Tibial nerve (tissue), 4 donors: ENCODE measurements at regions not wholly inside any gene's neighbourhood (a gene's known extent, or its start where the extent isn't known, plus 50 kb on each side); places are given as distances from the start of the nearest gene placed in this dataset.

ENCODE experiments used
- DNase-seq, 2 donors: peaks; one replicate each; pipeline ENCODE4 v3.0.0-alpha.2; 2019; ENCODE audit warnings: low spot score in 2 of 2
- H3K27ac ChIP-seq, 4 donors: fragments of 200-600 bp; sonication (generic) in 3 of 4; one replicate each; pipeline ENCODE4 v1.5.1; 2017 to 2019; ENCODE audit warnings: mild to moderate bottlenecking in 1 of 4
- H3K27me3 ChIP-seq, 2 donors: fragments of 200-600 bp; sonication (generic) in 1 of 2; one replicate each; pipeline versions ENCODE4 v1.5.1 to v1.6.0; 2017 to 2019
- H3K36me3 ChIP-seq, 3 donors: fragments of 200-600 bp; sonication (generic); one replicate each; pipeline ENCODE4 v1.5.1; 2018 to 2019
- H3K4me1 ChIP-seq, 4 donors: fragments of 200-600 bp; sonication (generic) in 3 of 4; one replicate each; pipeline ENCODE4 v1.5.1; 2017 to 2019
- H3K4me3 ChIP-seq, 4 donors: fragments of 200-600 bp; sonication (generic) in 3 of 4; one replicate each; pipeline ENCODE4 v1.5.1; 2017 to 2019; ENCODE audit warnings: mild to moderate bottlenecking in 1 of 4, moderate library complexity in 1 of 4
- H3K9me3 ChIP-seq, 4 donors: fragments of 200-600 bp; sonication (generic) in 3 of 4; one replicate each; pipeline ENCODE4 v1.5.1; 2017 to 2019
- EP300 ChIP-seq, 2 donors: sonication (generic); formaldehyde crosslinking; IDR thresholded peaks; one replicate each; pipeline ENCODE4 v1.6.1; 2017; ENCODE audit warnings: antibody characterized with exemption in 2 of 2, mild to moderate bottlenecking in 1 of 2
- POLR2A ChIP-seq, 2 donors: fragments of 450-650 bp; IDR thresholded peaks; one replicate each; pipeline ENCODE4 v1.6.1; 2017; ENCODE audit warnings: antibody characterized with exemption in 2 of 2, mild to moderate bottlenecking in 2 of 2, moderate library complexity in 2 of 2
- WGBS, 2 donors: methylation state at CpG; one replicate each; pipeline ENCODE4 v1.1.5; 2018; 5-methylcytosine and 5-hydroxymethylcytosine counted together
- TF ChIP-seq, protein P1 (sequence below), 5 experiments: fragments of 200-600 bp in 3 of 5; fragments of 450-650 bp in 2 of 5; sonication (generic) in 3 of 5; IDR thresholded peaks; one replicate each; pipeline ENCODE4 v1.5.1; 2016 to 2019; ENCODE audit warnings: antibody characterized with exemption in 5 of 5, mild to moderate bottlenecking in 3 of 5, moderate library complexity in 2 of 5

DNA sequence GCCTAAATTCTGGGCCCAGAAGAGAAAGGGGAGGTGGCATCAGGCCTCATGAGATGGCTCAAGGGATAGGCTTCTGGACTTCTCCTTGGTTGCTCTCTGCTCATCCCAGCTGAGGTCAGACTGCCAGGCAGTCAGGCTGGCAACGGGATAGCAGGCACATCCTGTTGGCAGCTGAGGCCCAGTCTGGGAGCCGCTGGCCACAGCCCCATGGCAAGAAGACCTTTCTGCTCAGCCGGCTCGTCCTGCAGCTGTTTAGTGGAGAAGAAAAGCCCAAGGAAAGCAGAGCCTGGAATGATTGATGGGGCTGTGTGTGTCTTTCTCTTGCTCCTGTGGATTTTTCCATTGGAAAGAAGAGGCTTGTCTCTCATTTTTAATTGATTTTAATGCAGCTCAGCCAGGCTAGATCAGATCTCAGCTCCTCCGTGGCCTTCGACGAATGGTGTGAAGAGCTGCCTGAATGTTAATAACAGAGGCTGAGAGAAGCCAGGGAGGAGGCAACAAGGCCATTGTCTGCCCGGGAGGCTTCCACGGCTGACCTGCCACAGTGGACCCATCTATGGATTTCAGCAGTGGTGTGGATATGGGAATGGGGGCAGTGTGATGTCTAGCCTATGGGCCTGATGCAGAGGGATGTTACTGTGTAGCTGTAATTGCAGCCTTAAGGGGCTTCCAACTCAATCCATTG is 99.5 kb downstream of the HS1BP3 start:
- H3K36me3 ChIP-seq = no peaks in the 10 kb centered on the region
- H3K4me3 ChIP-seq = no peak overlapping the region
- H3K4me1 ChIP-seq = peaks cover 0 to 6% (median 3%) of the 10 kb centered on the region in 4 donors
- no peak for DNase-seq
- WGBS, 2 donors = 57 to 59% methylated on average over 9 of the region's 9 CpGs
- H3K9me3 ChIP-seq = no peaks in the 10 kb centered on the region
- peak overlapping the region in 1 of 4 donors; percentile 11 for H3K27ac ChIP-seq
- no peak for TF ChIP-seq EP300 (IDR thresholded peaks at IDR 0.05)
- TF ChIP-seq, protein P1, sequence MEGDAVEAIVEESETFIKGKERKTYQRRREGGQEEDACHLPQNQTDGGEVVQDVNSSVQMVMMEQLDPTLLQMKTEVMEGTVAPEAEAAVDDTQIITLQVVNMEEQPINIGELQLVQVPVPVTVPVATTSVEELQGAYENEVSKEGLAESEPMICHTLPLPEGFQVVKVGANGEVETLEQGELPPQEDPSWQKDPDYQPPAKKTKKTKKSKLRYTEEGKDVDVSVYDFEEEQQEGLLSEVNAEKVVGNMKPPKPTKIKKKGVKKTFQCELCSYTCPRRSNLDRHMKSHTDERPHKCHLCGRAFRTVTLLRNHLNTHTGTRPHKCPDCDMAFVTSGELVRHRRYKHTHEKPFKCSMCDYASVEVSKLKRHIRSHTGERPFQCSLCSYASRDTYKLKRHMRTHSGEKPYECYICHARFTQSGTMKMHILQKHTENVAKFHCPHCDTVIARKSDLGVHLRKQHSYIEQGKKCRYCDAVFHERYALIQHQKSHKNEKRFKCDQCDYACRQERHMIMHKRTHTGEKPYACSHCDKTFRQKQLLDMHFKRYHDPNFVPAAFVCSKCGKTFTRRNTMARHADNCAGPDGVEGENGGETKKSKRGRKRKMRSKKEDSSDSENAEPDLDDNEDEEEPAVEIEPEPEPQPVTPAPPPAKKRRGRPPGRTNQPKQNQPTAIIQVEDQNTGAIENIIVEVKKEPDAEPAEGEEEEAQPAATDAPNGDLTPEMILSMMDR (IDR thresholded peaks at IDR 0.05) = no peak
- no peak for TF ChIP-seq POLR2A (IDR thresholded peaks at IDR 0.05)
- H3K27me3 ChIP-seq = no peaks in the 10 kb centered on the region

DNA sequence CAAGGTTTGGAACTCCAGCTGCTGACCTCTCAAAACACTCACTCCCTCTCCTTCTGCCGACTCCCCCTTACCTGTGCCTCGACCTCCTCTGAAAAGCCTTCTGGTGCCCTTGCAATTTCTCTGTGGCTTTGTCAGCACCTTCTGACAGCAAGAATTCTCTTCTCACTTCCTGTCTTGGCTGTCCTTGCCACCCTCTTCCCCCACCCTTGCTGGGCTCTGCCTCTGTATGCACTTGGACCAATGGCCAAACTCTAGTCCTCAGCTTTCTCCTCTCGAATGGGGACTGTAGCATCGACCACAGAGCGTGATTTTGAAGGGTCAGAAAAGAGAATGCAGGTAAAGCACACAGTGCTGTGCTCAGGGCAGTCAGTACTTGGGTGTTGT is 99.0 kb downstream of the HS1BP3 start:
- H3K4me3 ChIP-seq = no peak overlapping the region
- H3K36me3 ChIP-seq = no peaks in the 10 kb centered on the region
- no peak overlapping the region for H3K27ac ChIP-seq
- peaks cover 0 to 6% (median 3%) of the 10 kb centered on the region in 4 donors for H3K4me1 ChIP-seq
- no peak for DNase-seq
- 85% methylated on average over 5 of the region's 5 CpGs for WGBS, 2 donors
- TF ChIP-seq POLR2A (IDR thresholded peaks at IDR 0.05) = no peak
- TF ChIP-seq EP300 (IDR thresholded peaks at IDR 0.05) = no peak
- TF ChIP-seq, protein P1 (IDR thresholded peaks at IDR 0.05) = no peak
- no peaks in the 10 kb centered on the region for H3K9me3 ChIP-seq
- H3K27me3 ChIP-seq = no peaks in the 10 kb centered on the region

DNA sequence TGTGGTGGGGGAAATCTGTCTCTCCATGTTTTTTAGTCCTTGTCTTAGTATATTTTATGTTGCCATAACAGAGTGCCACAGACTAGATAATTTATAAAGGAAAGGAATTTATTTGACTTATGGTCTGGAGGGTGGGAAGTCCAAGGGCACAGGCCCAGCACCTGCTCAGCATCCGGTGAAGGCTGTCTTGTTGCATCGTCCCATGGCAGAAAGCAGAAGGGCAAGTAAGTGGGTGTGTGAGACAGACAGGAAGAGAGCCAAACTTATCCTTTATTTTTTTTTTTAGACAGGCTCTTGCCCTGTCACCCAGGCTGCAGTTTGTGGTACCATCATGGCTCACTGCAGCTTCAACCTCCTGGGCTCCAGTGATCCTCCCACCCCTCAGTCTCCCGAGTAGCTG is 98.1 kb downstream of the HS1BP3 start:
- Histone ChIP-seq H3K27ac (no peak overlapping the region), H3K36me3 (no peaks in the 10 kb centered on the region), H3K9me3 (no peaks in the 10 kb centered on the region), H3K27me3 (no peaks in the 10 kb centered on the region), H3K4me3 (no peak overlapping the region), H3K4me1 (peaks cover 0 to 6% (median 3%) of the 10 kb centered on the region in 4 donors)
- no peak for DNase-seq
- TF ChIP-seq, protein P1 (IDR thresholded peaks at IDR 0.05) = no peak
- TF ChIP-seq POLR2A (IDR thresholded peaks at IDR 0.05) = no peak
- TF ChIP-seq EP300 (IDR thresholded peaks at IDR 0.05) = no peak
- 93% methylated on average over 3 of the region's 3 CpGs for WGBS, 2 donors

DNA sequence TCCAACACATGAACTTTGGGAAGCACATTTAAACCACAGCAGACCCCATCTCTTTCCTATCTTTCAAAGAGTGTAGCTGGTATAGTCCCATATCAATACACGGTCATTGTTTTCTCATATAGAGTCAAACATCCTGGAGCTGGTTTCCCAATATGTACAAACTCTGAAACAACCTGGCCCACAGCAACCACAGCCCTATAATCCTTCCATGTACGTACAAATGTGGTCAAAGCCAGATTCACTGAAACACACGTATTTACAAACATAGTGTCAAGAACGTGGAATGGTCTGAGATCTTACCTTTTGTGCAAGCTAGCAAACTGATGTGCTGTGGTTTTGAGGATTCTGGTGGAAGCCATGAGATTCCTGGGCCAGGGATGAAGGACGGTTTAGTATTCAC is 97.3 kb downstream of the HS1BP3 start:
- Histone ChIP-seq H3K4me1 (peaks cover 0 to 6% (median 3%) of the 10 kb centered on the region in 4 donors), H3K27ac (no peak overlapping the region), H3K27me3 (no peaks in the 10 kb centered on the region), H3K36me3 (no peaks in the 10 kb centered on the region), H3K9me3 (no peaks in the 10 kb centered on the region), H3K4me3 (no peak overlapping the region)
- WGBS, 2 donors = 69 to 74% methylated on average over 5 of the region's 5 CpGs
- no peak for DNase-seq
- no peak for TF ChIP-seq EP300 (IDR thresholded peaks at IDR 0.05)
- TF ChIP-seq, protein P1 (IDR thresholded peaks at IDR 0.05) = no peak
- TF ChIP-seq POLR2A (IDR thresholded peaks at IDR 0.05) = no peak

DNA sequence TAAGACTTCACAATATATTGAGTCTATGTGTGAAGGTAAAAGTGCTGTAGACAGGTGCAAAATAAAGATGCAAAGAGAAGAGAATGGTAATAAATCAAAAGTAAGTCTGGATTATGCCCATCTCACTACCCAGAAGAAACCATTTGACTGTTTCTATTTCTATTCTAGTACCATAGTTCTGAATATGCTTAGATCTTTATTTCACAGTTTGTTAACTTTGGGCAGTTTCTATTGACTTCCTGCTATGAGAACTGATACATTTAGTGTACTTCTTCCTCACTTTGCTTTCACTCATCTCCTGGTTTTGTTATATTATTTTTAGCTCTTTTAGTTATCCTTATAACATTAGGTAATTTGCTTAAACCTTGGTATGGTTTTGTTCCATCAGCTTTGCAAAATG is 94.9 kb downstream of the HS1BP3 start:
- H3K27me3 ChIP-seq = no peaks in the 10 kb centered on the region
- no peaks in the 10 kb centered on the region for H3K9me3 ChIP-seq
- H3K4me1 ChIP-seq = peaks cover 0 to 6% (median 3%) of the 10 kb centered on the region in 4 donors
- no peak overlapping the region for H3K27ac ChIP-seq
- no peak overlapping the region for H3K4me3 ChIP-seq
- TF ChIP-seq POLR2A (IDR thresholded peaks at IDR 0.05) = no peak
- TF ChIP-seq EP300 (IDR thresholded peaks at IDR 0.05) = no peak
- TF ChIP-seq, protein P1 (IDR thresholded peaks at IDR 0.05) = no peak
- no peak for DNase-seq
- H3K36me3 ChIP-seq = no peaks in the 10 kb centered on the region
